Chondrocyte (in vitro differentiated cells): ENCODE measurements at regions not wholly inside any gene's neighbourhood (a gene's known extent, or its start where the extent isn't known, plus 50 kb on each side); places are given as distances from the start of the nearest gene placed in this dataset.
A peak's percentile ranks its signal among the peaks of the same experiment; 100 is the strongest.
"Not testable (repeated sequence)": the region's sequence is repeated elsewhere in the genome, so short reads cannot be mapped to it uniquely, and the experiment has no call there.

Experiments
- DNase-seq: peaks from one replicate; pipeline ENCODE4 v3.0.0; 2021; ENCODE audit warnings: mixed read lengths, low spot score
- H3K27ac Mint-ChIP-seq: one replicate; pipeline ENCODE4 v1.8.0; 2021; ENCODE audit warnings: mild to moderate bottlenecking, moderate library complexity, mixed read lengths; ENCODE audit not compliant: unreplicated experiment
- H3K27me3 Mint-ChIP-seq: 2 replicates; pipeline ENCODE4 v1.8.0; 2021; ENCODE audit warnings: low read depth, mixed read lengths
- H3K36me3 Mint-ChIP-seq: 2 replicates; pipeline ENCODE4 v1.8.0; 2021; ENCODE audit warnings: low read depth, mixed read lengths
- H3K4me1 Mint-ChIP-seq: 2 replicates; pipeline ENCODE4 v1.8.0; 2021; ENCODE audit warnings: low read depth, mild to moderate bottlenecking, mixed read lengths
- H3K4me3 Mint-ChIP-seq: one replicate; pipeline ENCODE4 v1.8.0; 2021; ENCODE audit warnings: mild to moderate bottlenecking, moderate library complexity, mixed read lengths; ENCODE audit not compliant: unreplicated experiment
- H3K9me3 Mint-ChIP-seq: 2 replicates; pipeline ENCODE4 v1.8.0; 2021; ENCODE audit warnings: low read depth, mixed read lengths
- TF ChIP-seq, protein P1 (sequence below): fragments of 200-600 bp; sonication (generic); IDR thresholded peaks from 2 replicates; pipeline ENCODE4 v1.5.0; 2021; ENCODE audit warnings: antibody characterized with exemption, mild to moderate bottlenecking, moderate library complexity

DNA sequence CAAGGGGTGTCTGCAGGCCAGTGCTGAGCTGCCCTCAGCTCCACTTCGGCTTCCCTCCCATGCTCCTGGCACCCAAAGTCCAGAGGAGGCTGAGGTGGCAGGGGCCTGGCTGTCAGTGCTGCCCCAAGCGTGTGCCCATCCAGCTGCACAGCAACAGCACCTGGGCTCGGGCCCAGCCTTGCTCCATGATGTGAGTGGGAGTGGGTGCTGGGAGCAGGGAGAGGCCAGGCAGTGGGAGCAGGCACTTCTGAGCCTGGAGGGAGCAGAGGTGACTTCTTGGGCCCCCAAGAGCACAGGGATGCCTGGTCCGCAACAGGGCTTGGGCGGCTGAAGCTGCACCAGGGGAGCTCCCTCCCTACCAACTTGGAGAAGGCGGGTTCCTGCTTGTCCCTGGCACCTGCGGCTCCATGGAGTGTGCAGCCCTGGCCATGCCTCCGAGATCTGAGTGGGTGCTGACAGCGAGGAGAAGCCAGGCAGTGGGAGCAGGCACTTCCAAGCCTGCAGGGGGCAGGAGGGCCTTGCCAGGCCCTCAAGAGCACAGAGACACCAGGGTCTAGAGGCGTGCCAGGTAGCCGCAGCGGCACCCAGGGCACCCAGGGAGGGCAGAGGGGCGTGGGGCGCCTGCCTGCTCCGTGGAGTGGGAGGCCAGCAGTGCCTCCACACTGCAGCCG is 366.7 kb upstream of the SGO1 start:
- Mint-ChIP-seq H3K27me3 (no peaks in the 10 kb centered on the region), H3K4me1 (no peaks in the 10 kb centered on the region), H3K4me3 (no peak overlapping the region), H3K9me3 (no peaks in the 10 kb centered on the region), H3K27ac (no peak overlapping the region), H3K36me3 (no peaks in the 10 kb centered on the region)
- TF ChIP-seq, protein P1, sequence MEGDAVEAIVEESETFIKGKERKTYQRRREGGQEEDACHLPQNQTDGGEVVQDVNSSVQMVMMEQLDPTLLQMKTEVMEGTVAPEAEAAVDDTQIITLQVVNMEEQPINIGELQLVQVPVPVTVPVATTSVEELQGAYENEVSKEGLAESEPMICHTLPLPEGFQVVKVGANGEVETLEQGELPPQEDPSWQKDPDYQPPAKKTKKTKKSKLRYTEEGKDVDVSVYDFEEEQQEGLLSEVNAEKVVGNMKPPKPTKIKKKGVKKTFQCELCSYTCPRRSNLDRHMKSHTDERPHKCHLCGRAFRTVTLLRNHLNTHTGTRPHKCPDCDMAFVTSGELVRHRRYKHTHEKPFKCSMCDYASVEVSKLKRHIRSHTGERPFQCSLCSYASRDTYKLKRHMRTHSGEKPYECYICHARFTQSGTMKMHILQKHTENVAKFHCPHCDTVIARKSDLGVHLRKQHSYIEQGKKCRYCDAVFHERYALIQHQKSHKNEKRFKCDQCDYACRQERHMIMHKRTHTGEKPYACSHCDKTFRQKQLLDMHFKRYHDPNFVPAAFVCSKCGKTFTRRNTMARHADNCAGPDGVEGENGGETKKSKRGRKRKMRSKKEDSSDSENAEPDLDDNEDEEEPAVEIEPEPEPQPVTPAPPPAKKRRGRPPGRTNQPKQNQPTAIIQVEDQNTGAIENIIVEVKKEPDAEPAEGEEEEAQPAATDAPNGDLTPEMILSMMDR, result no peak
- peak; percentile 85 for DNase-seq

DNA sequence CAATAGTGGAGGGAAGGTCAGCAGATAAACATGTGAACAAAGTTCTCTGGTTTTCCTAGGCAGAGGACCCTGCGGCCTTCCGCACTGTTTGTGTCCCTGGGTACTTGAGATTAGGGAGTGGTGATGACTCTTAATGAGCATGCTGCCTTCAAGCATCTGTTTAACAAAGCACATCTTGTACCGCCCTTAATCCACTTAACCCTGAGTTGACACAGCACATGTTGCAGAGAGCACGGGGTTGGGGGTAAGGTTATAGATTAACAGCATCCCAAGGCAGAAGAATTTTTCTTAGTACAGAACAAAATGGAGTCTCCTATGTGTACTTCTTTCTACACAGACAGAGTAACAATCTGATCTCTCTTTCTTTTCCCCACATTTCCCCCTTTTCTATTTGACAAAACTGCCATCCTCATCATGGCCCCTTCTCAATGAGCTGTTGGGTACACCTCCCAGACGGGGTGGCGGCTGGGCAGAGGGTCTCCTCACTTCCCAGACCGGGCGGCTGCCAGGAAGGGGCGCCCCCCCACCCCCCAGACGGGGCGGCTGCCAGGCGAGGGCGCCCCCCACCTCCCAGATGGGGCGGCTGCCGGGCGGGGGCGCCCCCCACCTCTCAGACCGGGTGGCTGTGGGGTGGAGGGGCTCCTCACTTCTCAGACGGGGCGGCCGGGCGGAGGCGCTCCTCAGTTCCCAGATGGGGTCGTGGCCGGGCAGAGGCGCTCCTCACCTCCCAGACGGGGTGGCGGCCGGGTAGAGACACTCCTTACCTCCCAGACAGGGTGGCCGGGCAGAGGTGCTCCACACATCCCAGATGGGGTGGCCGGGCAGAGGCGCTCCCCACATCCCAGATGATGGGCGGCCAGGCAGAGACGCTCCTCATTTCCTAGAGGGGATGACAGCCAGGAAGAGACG is 361.6 kb upstream of the SGO1 start:
- peaks cover 11% of the 10 kb centered on the region for H3K4me1 Mint-ChIP-seq
- not testable (repeated sequence) for H3K27ac Mint-ChIP-seq, H3K27me3 Mint-ChIP-seq, H3K36me3 Mint-ChIP-seq, H3K9me3 Mint-ChIP-seq, H3K4me3 Mint-ChIP-seq
- peak; percentile 77 for DNase-seq

DNA sequence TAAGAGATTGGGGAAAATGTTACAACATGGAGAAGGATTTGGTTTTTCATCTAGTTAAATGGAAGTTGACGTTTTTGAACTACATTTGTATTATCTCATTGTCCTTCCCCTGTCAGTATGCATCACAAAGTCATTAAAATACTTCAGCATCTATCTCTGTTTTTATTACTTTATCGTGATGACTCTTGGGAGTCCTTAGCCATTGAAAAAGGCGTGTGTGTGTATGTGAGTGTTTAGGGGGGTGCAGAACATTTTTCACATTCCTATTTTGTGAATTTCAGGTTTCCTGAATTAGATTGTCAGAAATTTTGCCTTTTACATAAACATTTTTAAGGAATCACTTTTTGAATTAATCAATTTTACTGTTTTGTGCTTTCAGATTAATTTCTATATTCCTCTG is 360.6 kb upstream of the SGO1 start:
- H3K4me3 Mint-ChIP-seq, result no peak overlapping the region
- no peaks in the 10 kb centered on the region for H3K36me3 Mint-ChIP-seq
- DNase-seq, result no peak
- H3K4me1 Mint-ChIP-seq, result peaks cover 11% of the 10 kb centered on the region
- no peak overlapping the region for H3K27ac Mint-ChIP-seq
- no peaks in the 10 kb centered on the region for H3K27me3 Mint-ChIP-seq
- H3K9me3 Mint-ChIP-seq, result no peaks in the 10 kb centered on the region
- TF ChIP-seq, protein P1, result no peak

DNA sequence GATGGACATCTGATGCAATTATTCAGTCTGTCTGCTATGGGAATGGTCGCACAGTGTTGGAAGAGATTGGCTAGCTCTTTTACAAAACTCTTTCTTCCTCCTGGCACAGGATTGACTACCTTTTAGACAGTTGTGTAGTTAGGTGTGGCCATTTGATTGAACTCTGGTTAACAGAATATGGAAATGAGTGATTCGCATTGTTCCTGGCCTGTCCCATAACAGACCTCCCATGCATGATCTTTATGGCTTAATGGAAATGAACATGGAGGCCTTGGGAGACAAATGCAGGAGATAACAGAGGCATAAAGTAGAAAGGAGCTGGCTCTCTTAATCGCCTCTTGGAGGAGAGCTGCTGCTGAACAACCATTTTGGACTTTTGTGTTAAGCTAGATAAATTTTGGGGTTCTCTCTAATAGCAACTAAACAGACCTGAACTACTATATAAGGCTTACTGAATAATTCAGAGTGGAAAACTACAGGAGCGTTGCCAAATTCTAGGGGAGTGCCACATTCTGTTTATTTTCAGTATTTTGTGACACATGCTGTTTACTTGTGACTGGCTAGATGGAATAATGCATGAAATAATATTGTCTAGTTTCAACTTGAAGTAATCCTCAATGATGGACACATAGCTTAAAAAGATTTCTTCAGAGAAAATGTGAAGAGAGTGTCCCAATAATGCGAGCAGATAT is 357.7 kb upstream of the SGO1 start:
- H3K9me3 Mint-ChIP-seq, result no peaks in the 10 kb centered on the region
- no peaks in the 10 kb centered on the region for H3K27me3 Mint-ChIP-seq
- TF ChIP-seq, protein P1, result no peak
- H3K4me3 Mint-ChIP-seq, result no peak overlapping the region
- no peaks in the 10 kb centered on the region for H3K36me3 Mint-ChIP-seq
- H3K4me1 Mint-ChIP-seq, result peaks cover 11% of the 10 kb centered on the region
- DNase-seq, result no peak
- no peak overlapping the region for H3K27ac Mint-ChIP-seq

DNA sequence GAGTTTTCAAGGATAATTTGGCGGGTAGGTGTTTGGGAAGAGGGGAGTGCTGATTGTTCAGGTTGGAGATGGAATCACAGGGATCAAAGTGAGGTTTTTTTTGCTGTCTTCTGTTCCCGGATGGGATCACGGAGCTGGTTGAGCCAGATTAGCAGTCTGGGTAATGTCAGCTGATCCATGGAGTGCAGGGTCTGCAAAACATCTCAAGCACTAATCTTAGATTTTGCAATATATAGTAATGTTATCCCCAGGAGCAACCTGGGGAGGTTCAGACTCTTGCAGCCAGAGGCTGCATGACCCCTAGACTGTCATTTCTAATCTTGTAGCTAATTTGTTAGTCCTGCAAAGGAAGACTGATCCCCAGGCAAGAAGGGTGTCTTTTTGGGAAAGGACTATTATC is 354.1 kb upstream of the SGO1 start:
- Mint-ChIP-seq H3K4me1 (no peaks in the 10 kb centered on the region), H3K9me3 (no peaks in the 10 kb centered on the region), H3K27ac (no peak overlapping the region), H3K4me3 (no peak overlapping the region), H3K36me3 (no peaks in the 10 kb centered on the region), H3K27me3 (no peaks in the 10 kb centered on the region)
- DNase-seq, result no peak
- TF ChIP-seq, protein P1, result no peak
